Vagina (tissue), 2 donors: ENCODE measurements at regions not wholly inside any gene's neighbourhood (a gene's known extent, or its start where the extent isn't known, plus 50 kb on each side); places are given as distances from the start of the nearest gene placed in this dataset.

Experiments used
- POLR2A ChIP-seq, 2 donors: fragments of 450-650 bp; IDR thresholded peaks; one replicate each; pipeline ENCODE4 v1.6.1; 2017; ENCODE audit warnings: antibody characterized with exemption in 2 of 2, mild to moderate bottlenecking in 2 of 2, moderate library complexity in 2 of 2
- TF ChIP-seq, protein P1 (sequence below), 3 experiments: fragments of 450-650 bp in 2 of 3; fragments of 200-600 bp in 1 of 3; sonication (generic) in 1 of 3; IDR thresholded peaks; one replicate each; pipeline ENCODE4 v1.5.1; 2017 to 2019; ENCODE audit warnings: antibody characterized with exemption in 3 of 3, mild to moderate bottlenecking in 2 of 3, moderate library complexity in 2 of 3

DNA sequence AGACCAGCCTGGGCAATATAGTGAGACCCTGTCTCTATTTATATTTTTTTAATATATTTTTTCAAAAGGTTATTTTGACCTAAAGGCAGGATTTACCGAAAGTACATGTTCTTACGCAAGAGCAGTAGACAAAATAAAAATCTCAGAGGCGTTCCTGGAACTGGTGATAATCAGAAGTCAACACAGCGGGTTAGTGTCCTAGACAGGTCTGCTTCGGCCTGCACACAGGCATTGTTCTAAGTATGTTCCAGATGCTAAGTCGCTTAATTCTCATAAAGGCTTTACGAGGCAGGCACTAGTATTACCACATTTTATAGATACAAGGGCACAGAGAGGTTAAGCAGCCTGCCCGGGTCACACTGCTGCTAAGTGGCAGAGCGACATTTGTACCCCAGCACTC lies 56.9 kb upstream of the SLC25A33 start:
- TF ChIP-seq POLR2A (IDR thresholded peaks at IDR 0.05), result no peak
- TF ChIP-seq, protein P1, sequence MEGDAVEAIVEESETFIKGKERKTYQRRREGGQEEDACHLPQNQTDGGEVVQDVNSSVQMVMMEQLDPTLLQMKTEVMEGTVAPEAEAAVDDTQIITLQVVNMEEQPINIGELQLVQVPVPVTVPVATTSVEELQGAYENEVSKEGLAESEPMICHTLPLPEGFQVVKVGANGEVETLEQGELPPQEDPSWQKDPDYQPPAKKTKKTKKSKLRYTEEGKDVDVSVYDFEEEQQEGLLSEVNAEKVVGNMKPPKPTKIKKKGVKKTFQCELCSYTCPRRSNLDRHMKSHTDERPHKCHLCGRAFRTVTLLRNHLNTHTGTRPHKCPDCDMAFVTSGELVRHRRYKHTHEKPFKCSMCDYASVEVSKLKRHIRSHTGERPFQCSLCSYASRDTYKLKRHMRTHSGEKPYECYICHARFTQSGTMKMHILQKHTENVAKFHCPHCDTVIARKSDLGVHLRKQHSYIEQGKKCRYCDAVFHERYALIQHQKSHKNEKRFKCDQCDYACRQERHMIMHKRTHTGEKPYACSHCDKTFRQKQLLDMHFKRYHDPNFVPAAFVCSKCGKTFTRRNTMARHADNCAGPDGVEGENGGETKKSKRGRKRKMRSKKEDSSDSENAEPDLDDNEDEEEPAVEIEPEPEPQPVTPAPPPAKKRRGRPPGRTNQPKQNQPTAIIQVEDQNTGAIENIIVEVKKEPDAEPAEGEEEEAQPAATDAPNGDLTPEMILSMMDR (IDR thresholded peaks at IDR 0.05), result no peak
